HEK293T (cell line): ENCODE measurements at regions not wholly inside any gene's neighbourhood (a gene's known extent, or its start where the extent isn't known, plus 50 kb on each side); places are given as distances from the start of the nearest gene placed in this dataset.

Experiments
- CTCF ChIA-PET: fragments of 350-600 bp; formaldehyde crosslinking; extraction: SDS; loops from one replicate; lab custom pipeline; 2021; ENCODE audit warnings: antibody characterized with exemption, inconsistent platforms; lab: Yijun Ruan, JAX
- POLR2A ChIA-PET: fragments of 350-600 bp; formaldehyde crosslinking; extraction: SDS; loops from one replicate; lab custom pipeline; 2020; ENCODE audit warnings: antibody characterized with exemption, inconsistent platforms; lab: Yijun Ruan, JAX
- DNase-seq: peaks from one replicate; pipeline ENCODE4 v3.0.0; 2012; ENCODE audit warnings: mixed read lengths; ENCODE audit errors: extremely low spot score
- ARNT ChIP-seq: fragments of 450-650 bp; IDR thresholded peaks from 2 replicates; pipeline ENCODE4 v1.6.1; 2017; ENCODE audit warnings: mild to moderate bottlenecking
- BHLHE40 ChIP-seq: fragments of 450-650 bp; IDR thresholded peaks from 2 replicates; pipeline ENCODE4 v1.6.1; 2016; ENCODE audit warnings: mild to moderate bottlenecking, moderate library complexity, borderline replicate concordance
- CTBP1 ChIP-seq: fragments of 450-650 bp; IDR thresholded peaks from 2 replicates; pipeline ENCODE4 v1.6.1; 2016; ENCODE audit warnings: borderline replicate concordance
- ELF4 ChIP-seq: fragments of 450-650 bp; IDR thresholded peaks from 2 replicates; pipeline ENCODE4 v1.6.1; 2017; ENCODE audit warnings: antibody characterized with exemption
- FOXA1 ChIP-seq: fragments of 450-650 bp; IDR thresholded peaks from 2 replicates; pipeline ENCODE4 v1.6.1; 2016; ENCODE audit warnings: mild to moderate bottlenecking
- FOXK2 ChIP-seq: fragments of 450-650 bp; IDR thresholded peaks from 2 replicates; pipeline ENCODE4 v1.6.1; 2016; ENCODE audit warnings: mild to moderate bottlenecking
- FOXM1 ChIP-seq: fragments of 450-650 bp; IDR thresholded peaks from 2 replicates; pipeline ENCODE4 v1.6.1; 2017; ENCODE audit warnings: mild to moderate bottlenecking, borderline replicate concordance
- HDGF ChIP-seq: fragments of 450-650 bp; IDR thresholded peaks from 2 replicates; pipeline ENCODE4 v1.6.1; 2017; ENCODE audit warnings: antibody characterized with exemption, borderline replicate concordance
- L3MBTL2 ChIP-seq: fragments of 450-650 bp; conservative IDR thresholded peaks from 2 replicates; pipeline ENCODE4 v1.6.1; 2016; ENCODE audit warnings: mild to moderate bottlenecking
- LEF1 ChIP-seq: fragments of 450-650 bp; IDR thresholded peaks from 2 replicates; pipeline ENCODE4 v1.6.1; 2017; ENCODE audit warnings: mild to moderate bottlenecking, borderline replicate concordance
- NFRKB ChIP-seq: fragments of 450-650 bp; IDR thresholded peaks from 2 replicates; pipeline ENCODE4 v1.6.1; 2016; ENCODE audit warnings: mild to moderate bottlenecking, moderate library complexity
- PKNOX1 ChIP-seq: fragments of 450-650 bp; IDR thresholded peaks from 2 replicates; pipeline ENCODE4 v1.6.1; 2016
- SP1 ChIP-seq: fragments of 450-650 bp; IDR thresholded peaks from 2 replicates; pipeline ENCODE4 v1.6.1; 2017
- SUZ12 ChIP-seq: fragments of 450-650 bp; IDR thresholded peaks from 2 replicates; pipeline ENCODE4 v1.6.1; 2016; ENCODE audit warnings: mild to moderate bottlenecking
- TARDBP ChIP-seq: fragments of 450-650 bp; IDR thresholded peaks from 2 replicates; pipeline ENCODE4 v1.6.1; 2016
- ZNF384 ChIP-seq: fragments of 450-650 bp; IDR thresholded peaks from 2 replicates; pipeline ENCODE4 v1.6.1; 2016

- ChIA-PET CTCF (interaction anchor here (0.5 to 2.1 kb wide), 25 partner anchors 9 to 1872 kb away, joined by 3 to 13 read pairs (median 3); partner anchors contain the start of gene NR2F1), POLR2A (interaction anchor here (0.6 to 1.9 kb wide), 5 partner anchors 181 to 218 kb away, joined by 4 to 9 read pairs (median 7); partner anchors contain the start of gene NR2F1)
- no peak for DNase-seq
- TF ChIP-seq NFRKB (no peak), ZNF384 (peak; percentile 39; the same call in 1 of the 2 replicates), FOXK2 (no peak)
These were observed 59.8 kb upstream of the POU5F2 start for GRCh38 chr5:93800988-93801811.

DNA sequence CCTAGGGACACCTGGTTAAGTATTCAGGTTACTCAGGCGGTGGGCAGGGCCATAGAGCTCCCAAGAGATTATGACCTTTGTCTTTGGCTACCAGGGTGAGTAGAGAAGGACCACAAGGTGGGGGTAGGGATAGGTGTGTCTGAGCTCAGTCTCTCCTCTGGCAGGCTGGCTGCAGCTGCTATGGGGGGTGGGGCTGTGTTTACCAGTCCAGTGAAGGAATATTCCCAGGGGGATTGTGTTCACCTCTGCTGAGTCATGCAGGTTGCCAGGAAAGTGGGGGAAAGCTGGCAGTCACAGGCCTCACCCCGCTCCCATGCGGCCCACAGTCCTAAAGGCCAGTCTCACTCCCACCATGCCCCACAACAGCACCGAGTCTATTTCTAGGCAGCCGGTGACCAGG, 53.6 kb upstream of the POU5F2 start:
- DNase-seq: no peak
- TF ChIP-seq HDGF (no peak), ARNT (no peak), SP1 (no peak), TARDBP (no peak), SUZ12 (no peak), CTBP1 (no peak), BHLHE40 (no peak), FOXK2 (no peak), FOXM1 (no peak), ELF4 (no peak), FOXA1 (no peak), LEF1 (no peak), PKNOX1 (no peak), NFRKB (no peak), L3MBTL2 (no peak)
- CTCF ChIA-PET: interaction anchor here (0.7 to 1.1 kb wide), 2 partner anchors 9 to 13 kb away, joined by 3 read pairs; no protein-coding TSS in a partner anchor
- POLR2A ChIA-PET: no interaction called here

DNA sequence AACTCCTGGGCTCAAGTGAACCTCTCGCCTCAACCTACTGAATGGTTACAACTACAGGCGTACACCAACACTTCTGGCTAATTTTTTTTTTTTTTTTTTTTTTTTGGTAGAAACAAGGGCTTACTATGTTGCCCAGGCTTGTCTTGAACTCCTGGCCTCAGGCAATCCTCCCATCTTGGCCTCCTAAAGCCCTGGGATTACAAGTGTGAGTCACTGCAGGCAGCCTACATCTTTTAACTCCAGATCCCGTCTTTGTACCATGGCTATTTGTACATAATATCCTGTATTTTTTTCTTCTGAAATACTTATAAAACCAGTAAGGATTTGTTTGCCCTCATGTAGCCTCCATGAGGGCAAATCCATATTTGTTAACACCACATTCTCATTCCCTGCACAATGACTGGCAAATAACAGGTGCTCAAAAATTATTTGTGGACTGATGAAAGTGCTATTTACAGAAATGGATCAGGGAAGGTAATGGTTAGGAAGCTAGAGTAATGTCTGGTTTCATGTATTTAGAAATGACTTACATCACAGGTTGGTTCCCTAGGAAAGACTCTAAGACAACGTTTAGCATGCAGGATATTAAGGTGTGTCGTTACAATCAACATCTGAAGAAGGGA, 51.9 kb upstream of the POU5F2 start:
- no peak for TF ChIP-seq L3MBTL2
- TF ChIP-seq LEF1: no peak
- no peak for TF ChIP-seq PKNOX1
- ChIA-PET POLR2A (no interaction called here), CTCF (no interaction called here)
- DNase-seq: no peak

- CTCF ChIA-PET: interaction anchor here (0.6 to 1.8 kb wide), 4 partner anchors 10 to 126 kb away, joined by 3 to 5 read pairs (median 4); no protein-coding TSS in a partner anchor
- DNase-seq: no peak
- POLR2A ChIA-PET: interaction anchor here (1.4 kb wide), 1 partner anchor 170 kb away, joined by 4 read pairs; no protein-coding TSS in a partner anchor
These were observed 50.1 kb upstream of the POU5F2 start for GRCh38 chr5:93791518-93791972.

More at GRCh38 chr5:93791518-93791972, 50.1 kb upstream of the POU5F2 start:
- TF ChIP-seq L3MBTL2 (peak; percentile 59), HDGF (no peak), PKNOX1 (peak; percentile 86)
